Colonic mucosa (tissue), 4 donors: ENCODE measurements at regions not wholly inside any gene's neighbourhood (a gene's known extent, or its start where the extent isn't known, plus 50 kb on each side); places are given as distances from the start of the nearest gene placed in this dataset.

Source experiments
- DNase-seq: peaks from one replicate; pipeline ENCODE4 v3.0.0-alpha.2; 2020
- H3K27ac ChIP-seq: fragments of 200-600 bp; one replicate; pipeline ENCODE4 v1.8.0; 2021
- H3K27me3 ChIP-seq: fragments of 200-600 bp; one replicate; pipeline ENCODE4 v1.8.0; 2021
- H3K36me3 ChIP-seq: fragments of 200-600 bp; one replicate; pipeline ENCODE4 v1.8.0; 2021
- H3K4me1 ChIP-seq: fragments of 200-600 bp; one replicate; pipeline ENCODE4 v1.8.0; 2021; ENCODE audit warnings: mild to moderate bottlenecking
- H3K4me3 ChIP-seq: fragments of 200-600 bp; one replicate; pipeline ENCODE4 v1.8.0; 2021
- H3K9ac ChIP-seq, 2 donors: one replicate each; pipeline ENCODE4 v1.7.0; 2013; ENCODE audit warnings: control low read depth in 2 of 2, low read depth in 2 of 2, low read length in 2 of 2
- H3K9me3 ChIP-seq: fragments of 200-600 bp; one replicate; pipeline ENCODE4 v1.8.0; 2021
- intact Hi-C: fragments of 100-400 bp; cut with DNase I; formaldehyde crosslinking; loops from one replicate; pipeline ENCODE4 v1.14.1; 2022
- TF ChIP-seq, protein P1 (sequence below): fragments of 200-600 bp; IDR thresholded peaks from one replicate; pipeline ENCODE4 v1.8.0; 2022; ENCODE audit warnings: antibody characterized with exemption, mild to moderate bottlenecking
- donor health status: healthy.
- donor health status: DM: no; HTN: no; CAD: no.
- donor health status: DM: no; HTN: no; CAD: no.

DNA sequence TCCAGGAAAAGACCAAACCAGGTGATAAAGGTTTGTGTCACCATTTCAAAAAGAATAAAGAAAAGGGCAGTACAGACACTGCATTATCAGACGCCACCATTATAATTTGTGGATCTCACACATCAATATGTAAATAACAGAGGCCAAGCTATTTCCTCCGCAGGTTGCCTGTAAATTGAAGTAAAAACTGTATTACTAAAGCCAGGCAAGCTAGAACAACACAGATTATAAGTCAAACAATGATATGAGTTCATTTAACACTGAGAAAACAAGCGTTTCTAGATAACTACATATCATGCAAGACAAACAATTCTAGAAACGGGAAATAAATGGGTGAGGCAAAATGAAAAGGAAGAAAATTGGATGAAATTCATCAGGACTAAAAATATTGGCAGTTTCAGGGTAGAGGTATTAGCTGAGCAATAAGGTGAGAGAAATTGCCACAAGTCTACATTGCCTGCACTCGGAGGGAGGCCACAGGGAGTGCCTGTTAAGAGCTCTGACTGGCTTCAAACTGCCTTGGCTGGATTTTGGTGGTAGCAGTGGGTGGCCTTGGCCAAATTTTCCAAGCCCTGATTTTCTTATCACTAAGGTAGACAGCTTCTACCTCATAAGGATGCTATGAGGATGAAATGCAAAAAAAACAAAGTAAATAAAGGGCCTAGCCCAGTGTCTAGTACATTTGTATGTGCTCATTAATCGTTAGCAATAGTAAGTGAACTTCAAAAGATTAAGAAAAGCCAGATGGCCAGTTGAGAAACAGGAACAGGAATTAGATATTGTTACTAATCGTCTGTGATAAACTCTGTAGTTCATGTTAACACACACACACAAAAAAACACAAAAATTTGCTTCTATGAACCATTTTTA lies 240.0 kb upstream of the NFE2L3 start:
- no peaks in the 10 kb centered on the region for H3K36me3 ChIP-seq
- no peak overlapping the region for H3K4me3 ChIP-seq
- no peak overlapping the region for H3K9ac ChIP-seq
- no peak for DNase-seq
- H3K9me3 ChIP-seq, result no peaks in the 10 kb centered on the region
- no peak overlapping the region for H3K27ac ChIP-seq
- intact Hi-C loops, result no loop called here
- TF ChIP-seq, protein P1, sequence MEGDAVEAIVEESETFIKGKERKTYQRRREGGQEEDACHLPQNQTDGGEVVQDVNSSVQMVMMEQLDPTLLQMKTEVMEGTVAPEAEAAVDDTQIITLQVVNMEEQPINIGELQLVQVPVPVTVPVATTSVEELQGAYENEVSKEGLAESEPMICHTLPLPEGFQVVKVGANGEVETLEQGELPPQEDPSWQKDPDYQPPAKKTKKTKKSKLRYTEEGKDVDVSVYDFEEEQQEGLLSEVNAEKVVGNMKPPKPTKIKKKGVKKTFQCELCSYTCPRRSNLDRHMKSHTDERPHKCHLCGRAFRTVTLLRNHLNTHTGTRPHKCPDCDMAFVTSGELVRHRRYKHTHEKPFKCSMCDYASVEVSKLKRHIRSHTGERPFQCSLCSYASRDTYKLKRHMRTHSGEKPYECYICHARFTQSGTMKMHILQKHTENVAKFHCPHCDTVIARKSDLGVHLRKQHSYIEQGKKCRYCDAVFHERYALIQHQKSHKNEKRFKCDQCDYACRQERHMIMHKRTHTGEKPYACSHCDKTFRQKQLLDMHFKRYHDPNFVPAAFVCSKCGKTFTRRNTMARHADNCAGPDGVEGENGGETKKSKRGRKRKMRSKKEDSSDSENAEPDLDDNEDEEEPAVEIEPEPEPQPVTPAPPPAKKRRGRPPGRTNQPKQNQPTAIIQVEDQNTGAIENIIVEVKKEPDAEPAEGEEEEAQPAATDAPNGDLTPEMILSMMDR, result no peak
- H3K27me3 ChIP-seq, result no peaks in the 10 kb centered on the region
- no peaks in the 10 kb centered on the region for H3K4me1 ChIP-seq

DNA sequence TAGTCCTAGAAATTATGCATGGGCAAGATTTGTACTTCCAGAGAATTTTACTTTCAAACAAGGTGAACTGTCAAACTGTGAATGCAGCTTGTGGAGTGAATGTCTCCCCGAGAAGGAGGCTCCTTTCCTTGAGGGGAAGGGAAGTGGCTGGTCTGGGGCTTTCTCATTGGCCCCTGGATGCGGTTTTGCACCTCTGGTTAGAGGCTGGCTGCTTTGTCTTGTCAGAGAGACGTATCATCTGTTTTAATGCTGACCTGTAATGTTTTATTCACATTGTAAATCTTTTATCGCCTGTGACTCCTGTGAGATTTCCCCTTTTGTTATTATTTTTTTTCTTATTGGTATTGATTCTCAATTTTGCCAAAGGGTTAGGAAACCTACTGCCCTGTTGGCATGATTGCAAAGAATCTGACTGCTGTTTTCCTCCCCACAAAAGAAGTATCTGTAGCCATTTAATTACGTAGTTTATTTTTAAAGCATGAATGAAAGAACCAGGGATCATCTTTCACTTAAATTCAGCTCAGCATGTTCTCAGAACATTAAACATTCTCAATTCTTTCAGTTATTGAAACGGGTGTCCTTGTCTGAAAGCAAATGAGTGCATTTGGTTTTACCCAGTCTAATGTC lies 238.3 kb upstream of the NFE2L3 start:
- DNase-seq, result no peak
- intact Hi-C loops, result no loop called here
- Histone ChIP-seq H3K36me3 (no peaks in the 10 kb centered on the region), H3K4me3 (no peak overlapping the region), H3K4me1 (no peaks in the 10 kb centered on the region), H3K27ac (no peak overlapping the region), H3K9me3 (no peaks in the 10 kb centered on the region), H3K9ac (no peak overlapping the region), H3K27me3 (no peaks in the 10 kb centered on the region)
- TF ChIP-seq, protein P1, result no peak

DNA sequence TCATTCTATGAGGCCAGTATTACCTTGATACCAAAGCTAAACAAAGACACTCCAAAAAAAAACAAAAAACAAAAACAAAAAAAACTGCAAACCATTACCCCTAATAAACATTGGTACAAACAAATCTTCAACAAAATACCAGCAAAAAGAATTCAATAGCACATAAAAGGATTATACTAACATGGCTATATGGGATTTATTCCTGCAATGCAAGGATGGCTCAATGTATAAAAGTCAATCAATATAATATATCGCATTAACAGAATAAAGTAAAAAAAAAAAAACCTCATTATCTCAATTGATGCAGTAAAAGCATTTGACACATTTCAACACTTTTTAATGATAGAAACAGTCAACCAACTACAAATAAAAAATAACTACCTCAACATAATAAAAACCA lies 233.3 kb upstream of the NFE2L3 start:
- Histone ChIP-seq H3K27ac (no peak overlapping the region), H3K9me3 (no peaks in the 10 kb centered on the region), H3K9ac (no peak overlapping the region), H3K4me3 (no peak overlapping the region), H3K27me3 (no peaks in the 10 kb centered on the region), H3K4me1 (no peaks in the 10 kb centered on the region), H3K36me3 (no peaks in the 10 kb centered on the region)
- no peak for DNase-seq
- intact Hi-C loops, result no loop called here
- TF ChIP-seq, protein P1, result no peak

DNA sequence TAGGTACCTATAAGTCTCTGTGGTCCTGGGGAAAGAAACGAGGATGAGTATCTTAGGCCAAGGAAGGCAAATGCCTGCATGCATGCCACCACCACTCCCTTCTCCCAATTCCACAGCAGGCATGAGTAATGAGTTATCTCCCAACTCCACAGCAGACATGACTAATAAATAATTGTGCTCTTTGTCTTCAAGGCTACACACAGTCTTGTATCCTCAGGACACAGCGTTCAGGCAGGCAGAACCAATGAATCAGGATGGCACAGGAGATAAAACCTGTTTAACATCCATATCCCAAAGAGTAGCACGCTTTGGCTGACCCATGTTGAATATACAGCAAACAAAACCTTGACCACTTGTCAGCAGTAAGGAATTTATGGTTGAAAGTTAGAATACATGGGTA lies 229.7 kb upstream of the NFE2L3 start:
- Histone ChIP-seq H3K4me1 (no peaks in the 10 kb centered on the region), H3K9me3 (no peaks in the 10 kb centered on the region)
- TF ChIP-seq, protein P1, result no peak

DNA sequence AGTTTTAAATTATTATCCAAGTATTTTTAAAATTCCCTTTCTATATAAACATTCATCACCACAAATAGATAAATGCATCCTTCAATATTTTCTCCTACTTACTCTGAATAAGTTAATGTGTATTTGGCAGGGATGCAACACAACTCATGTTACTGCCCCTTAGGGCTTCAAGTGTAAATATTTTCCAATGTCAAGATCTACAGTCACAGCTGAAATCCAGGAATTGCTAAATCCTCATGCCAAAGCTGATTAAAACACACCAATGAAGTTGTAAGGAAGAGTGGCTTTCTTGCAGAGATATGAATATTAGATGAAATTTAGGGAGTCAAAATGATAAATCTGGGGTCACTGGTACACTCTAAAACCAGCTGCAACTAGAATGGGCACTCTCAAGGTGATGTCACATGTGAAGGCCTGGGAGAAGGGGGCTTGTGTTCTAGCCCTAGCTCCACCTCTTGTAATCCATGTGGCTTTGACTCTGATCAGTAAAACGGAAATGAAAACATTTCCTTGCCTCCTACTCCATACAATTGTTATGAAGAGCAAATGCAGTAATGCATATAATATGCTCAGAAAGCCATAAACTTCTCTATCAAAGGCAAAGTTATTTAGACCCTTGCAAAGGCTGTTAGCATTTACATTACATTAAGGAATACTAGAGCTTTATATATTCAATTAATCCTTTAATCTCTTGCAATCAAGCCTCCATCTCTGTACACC lies 228.1 kb upstream of the NFE2L3 start:
- H3K27ac ChIP-seq, result no peak overlapping the region
- no peaks in the 10 kb centered on the region for H3K4me1 ChIP-seq
- intact Hi-C loops, result no loop called here
- DNase-seq, result no peak
- H3K9ac ChIP-seq, result no peak overlapping the region
- H3K4me3 ChIP-seq, result no peak overlapping the region
- H3K36me3 ChIP-seq, result no peaks in the 10 kb centered on the region
- no peaks in the 10 kb centered on the region for H3K27me3 ChIP-seq
- TF ChIP-seq, protein P1, result no peak
- H3K9me3 ChIP-seq, result no peaks in the 10 kb centered on the region

More for the DNA sequence above, 229.7 kb upstream of the NFE2L3 start:
- Histone ChIP-seq H3K9ac (no peak overlapping the region), H3K27me3 (no peaks in the 10 kb centered on the region), H3K27ac (no peak overlapping the region), H3K36me3 (no peaks in the 10 kb centered on the region), H3K4me3 (no peak overlapping the region)
- intact Hi-C loops, result no loop called here
- no peak for DNase-seq
